ELF-1 (cell line): ENCODE measurements at regions not wholly inside any gene's neighbourhood (a gene's known extent, or its start where the extent isn't known, plus 50 kb on each side); places are given as distances from the start of the nearest gene placed in this dataset.

Experiments
- DNase-seq: peaks from one replicate; pipeline ENCODE4 v3.0.0-alpha.2; 2016; ENCODE audit warnings: low read depth, low spot score

DNA sequence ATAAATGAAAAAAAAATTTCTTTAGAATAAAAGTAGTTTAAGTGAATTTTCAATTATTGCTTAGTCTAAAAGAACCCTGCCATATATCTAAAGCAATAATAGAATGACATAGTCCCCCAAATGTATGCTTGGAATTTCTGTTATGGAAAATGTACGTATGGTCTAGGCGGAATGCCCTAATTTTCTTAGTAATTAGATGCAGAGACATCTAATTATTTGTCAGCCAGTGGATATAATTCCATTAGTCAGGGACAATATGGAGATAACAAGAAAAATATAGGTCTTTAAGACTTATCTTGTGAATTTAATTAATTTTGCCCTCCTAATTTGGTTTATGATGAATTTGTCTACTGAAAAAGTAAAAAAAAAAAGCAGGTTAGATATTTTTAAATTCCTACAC lies 460.9 kb upstream of the SOX11 start:
- no peak for DNase-seq

- DNase-seq: no peak
Observed at GRCh38 chr2:5234563-5234962, 457.6 kb upstream of the SOX11 start.

GRCh38 chr2:5235701-5236100 lies 456.5 kb upstream of the SOX11 start:
- DNase-seq: no peak

DNA sequence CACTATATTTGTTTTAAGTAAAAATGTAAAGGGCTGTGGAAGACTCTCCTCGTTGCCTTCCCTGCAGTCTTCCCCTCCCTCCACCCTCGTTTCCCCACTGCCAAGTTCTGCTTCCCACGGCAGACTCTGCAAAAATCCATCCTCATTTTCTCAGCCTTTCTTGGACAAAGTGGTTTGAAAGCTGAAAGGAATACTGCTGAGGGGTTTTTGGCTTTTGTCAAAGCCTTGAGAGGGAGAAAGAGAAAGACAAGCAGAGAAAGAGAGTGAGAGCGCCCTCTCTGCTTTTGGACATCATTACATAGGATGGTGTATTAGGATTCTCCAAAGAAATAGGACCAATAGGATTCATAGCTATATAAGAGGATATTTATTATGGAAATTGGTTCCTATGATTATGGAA lies 455.9 kb upstream of the SOX11 start:
- no peak for DNase-seq

- no peak for DNase-seq
Observed at GRCh38 chr2:5242751-5243150, 449.4 kb upstream of the SOX11 start.

DNA sequence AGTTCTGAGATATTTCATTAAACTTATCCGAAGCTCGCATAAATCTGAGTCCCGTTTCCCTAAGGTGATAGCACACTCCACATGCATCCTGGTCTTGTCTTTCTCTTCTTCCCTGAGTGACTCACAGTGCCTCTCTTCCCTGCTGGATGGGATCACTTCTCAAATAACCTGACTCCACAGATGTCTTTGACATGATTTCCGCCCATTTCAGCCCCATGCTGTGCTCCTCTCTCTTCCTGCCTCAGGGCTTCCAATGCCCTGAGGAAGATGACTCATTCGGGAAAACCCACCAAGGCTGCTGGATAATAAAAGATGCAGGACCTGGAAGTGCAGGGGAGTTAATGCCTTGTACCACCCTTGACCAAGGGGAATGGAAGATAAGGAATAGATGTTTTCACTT lies 441.7 kb upstream of the SOX11 start:
- peak; percentile 89 for DNase-seq

DNA sequence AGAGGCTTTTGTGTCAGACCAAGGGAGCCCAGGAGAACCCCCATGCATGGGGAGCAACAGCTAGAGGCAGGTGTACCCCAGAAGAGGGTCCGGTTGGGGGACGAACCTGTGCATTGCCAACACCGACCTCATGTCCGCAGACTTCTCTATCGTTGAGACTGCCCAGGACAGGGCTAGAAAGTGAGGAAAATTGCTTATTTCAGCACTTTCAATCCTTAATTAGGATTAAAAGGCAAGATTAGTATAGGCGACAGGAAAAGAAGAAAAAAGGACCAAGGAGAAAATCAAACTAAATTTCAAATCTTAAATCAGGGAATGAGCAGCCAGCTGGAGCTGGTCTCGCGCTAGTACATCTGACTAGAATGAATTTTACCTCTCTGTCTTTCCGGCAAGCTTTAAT lies 438.9 kb upstream of the SOX11 start:
- DNase-seq: no peak

- DNase-seq: no peak
Observed at GRCh38 chr2:5254791-5255332, 437.3 kb upstream of the SOX11 start.

DNA sequence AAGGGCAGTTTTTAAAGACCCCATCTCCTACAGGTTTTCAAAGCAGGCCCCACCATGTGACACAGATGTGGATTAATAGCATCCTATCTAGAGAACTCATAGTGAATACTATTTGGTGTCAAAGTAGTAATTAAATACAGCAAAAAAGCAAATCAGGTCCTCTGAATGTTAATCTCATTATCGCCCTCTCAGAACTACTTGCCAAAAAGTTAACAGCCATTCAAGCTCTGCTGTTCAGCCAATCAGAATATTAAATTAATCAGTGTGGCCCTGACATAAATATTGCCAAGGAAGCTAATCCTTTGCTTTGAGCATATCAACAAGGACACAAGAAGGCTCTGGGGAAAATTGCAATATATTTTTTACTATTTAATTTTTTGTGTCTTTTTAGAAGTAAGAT lies 428.9 kb upstream of the SOX11 start:
- no peak for DNase-seq

GRCh38 chr2:5264361-5264760 lies 427.8 kb upstream of the SOX11 start:
- DNase-seq: no peak

GRCh38 chr2:5285061-5285460 lies 407.1 kb upstream of the SOX11 start:
- no peak for DNase-seq

DNA sequence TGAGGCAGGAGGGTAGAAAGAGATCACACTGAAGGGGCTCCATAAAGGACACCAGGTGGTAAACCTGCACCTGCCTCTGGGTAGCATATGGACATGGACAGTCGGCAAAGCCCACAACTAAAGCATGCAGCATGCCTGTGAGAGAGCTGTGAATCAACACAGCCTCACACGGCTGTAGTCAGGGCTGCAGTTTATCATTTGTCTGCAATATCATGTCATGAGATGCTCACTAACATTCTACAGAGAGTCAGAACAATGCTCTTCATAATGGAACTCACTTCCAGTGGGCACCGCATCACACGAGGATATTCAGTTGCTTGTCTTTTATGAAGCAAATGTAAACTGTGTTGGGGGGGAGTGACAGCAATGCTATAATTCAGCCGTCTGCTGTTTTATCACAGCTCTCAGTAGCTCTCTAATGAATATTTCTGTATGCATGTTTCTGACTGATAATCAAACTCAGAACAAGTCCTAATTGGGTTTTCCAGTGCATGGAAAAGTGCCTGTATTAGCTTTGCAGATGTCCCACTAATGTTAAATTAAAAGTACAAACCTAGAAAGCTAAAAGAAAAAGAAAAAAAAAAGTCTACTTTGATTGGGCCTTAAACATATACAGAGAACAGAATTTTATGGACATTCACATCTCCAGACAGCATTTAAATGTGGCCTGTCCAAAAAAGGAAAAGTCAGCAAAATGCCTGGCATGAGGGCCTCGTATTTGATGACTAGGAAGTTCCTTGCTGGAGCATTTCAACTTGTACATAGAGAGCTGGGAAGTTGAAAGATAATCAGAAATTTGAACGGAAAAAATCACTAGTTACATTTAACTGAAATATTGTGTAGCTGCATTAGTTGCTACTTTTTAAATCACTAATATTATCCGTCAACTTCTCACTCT lies 406.1 kb upstream of the SOX11 start:
- DNase-seq: no peak

DNA sequence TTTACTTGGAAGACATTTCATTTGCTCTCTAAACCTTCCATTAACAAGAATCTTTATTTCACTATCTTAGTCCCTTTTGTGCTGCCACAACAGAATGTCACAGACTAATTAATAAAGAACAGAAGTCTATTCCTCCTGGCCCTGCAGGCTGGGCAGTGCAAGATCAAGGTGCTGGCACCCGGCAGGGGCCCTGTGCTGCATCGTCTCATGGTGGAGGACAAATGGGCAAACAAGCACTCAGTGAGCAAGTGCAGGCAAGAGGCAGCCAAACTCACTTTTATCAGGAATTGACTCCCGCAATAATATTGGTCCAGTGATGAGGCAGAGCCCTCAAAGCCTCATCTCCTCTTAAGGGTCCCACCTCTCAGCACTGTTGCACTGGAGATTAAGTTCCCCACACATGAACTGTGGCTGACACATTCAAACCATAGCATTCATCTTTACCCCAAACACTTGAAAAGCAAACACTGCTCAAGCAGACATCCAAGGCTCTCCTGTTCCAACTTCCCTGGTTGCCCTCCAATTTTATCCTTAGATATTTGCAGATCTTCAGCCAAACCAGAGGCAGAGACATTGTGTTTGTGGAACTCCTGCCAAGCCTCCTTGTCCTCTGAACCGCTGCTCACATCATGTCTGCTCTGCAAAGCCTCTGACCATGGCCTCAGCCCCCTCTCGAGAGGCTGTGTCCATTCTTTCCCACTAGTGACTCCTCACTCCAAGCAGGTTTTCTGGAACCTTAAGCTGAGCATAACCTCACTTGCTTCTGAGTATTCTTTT lies 404.4 kb upstream of the SOX11 start:
- no peak for DNase-seq

- DNase-seq: no peak
Observed at GRCh38 chr2:5290900-5291546, 401.2 kb upstream of the SOX11 start.

- no peak for DNase-seq
Observed at GRCh38 chr2:5304640-5305039, 387.5 kb upstream of the SOX11 start.

GRCh38 chr2:5315041-5315440 lies 377.1 kb upstream of the SOX11 start:
- DNase-seq: no peak

- no peak for DNase-seq
Observed at GRCh38 chr2:5315512-5315911, 376.7 kb upstream of the SOX11 start.

GRCh38 chr2:5316001-5316490 lies 376.1 kb upstream of the SOX11 start:
- DNase-seq: no peak

DNA sequence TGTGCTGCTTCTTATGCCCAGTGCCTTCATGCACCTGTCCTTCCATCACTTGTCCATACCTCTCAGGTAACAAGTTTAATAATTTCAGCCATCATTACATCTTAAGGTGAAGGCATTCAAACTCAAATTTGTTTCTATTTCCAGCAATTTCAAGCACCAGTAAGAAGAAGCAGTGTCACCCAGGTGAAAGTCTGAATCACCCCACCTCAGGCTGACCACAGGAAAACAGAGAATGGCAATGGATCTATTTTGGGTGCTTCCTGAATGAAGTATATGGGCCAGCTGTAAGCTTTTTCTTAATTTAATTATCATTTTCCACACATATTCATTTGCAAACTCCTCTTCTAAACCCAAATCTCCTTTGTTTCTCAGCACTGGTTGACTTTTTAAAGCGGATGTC lies 372.7 kb upstream of the SOX11 start:
- DNase-seq: no peak

GRCh38 chr2:5322396-5322795 lies 369.8 kb upstream of the SOX11 start:
- DNase-seq: no peak

DNA sequence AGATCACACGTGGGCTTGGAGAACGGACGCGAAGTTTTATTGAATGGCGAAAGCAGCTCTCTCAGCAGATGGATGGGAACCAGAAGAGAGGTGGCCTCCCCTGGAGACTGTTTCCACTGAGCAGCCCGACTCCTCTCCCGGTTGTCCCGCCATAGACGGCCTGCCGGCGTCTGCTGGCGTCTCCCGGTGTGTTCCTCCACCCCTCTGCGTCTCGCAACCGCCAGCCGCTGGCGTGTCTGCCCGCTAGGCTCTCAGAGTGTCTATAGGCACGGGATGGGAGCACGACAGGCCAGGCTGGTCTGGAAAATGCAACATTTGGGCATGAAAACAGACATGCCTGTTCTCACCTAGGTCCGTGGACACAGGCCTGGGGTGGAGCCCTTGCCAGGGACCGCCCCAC lies 366.7 kb upstream of the SOX11 start:
- DNase-seq: no peak

DNA sequence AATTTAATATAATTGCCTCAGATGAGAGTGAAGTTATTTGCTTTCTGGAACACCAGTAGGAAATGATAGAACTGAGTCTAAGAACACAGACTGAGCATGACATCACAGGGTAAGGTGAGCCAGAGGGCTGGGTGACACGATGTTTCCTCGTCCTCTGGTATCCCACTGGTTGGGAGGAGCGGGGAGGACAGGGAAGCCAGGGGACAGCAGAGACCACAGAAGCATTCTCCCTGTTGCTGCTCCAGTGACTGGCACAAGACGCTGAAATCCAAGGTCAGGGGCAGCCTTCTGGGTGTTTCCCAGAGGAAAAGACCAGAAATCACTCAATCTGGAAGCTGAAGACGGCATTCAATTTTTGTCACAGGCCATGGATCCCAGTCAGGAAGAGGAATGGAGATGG lies 363.4 kb upstream of the SOX11 start:
- DNase-seq: no peak
